Mesothelial cell of epicardium (in vitro differentiated cells): ENCODE measurements at regions not wholly inside any gene's neighbourhood (a gene's known extent, or its start where the extent isn't known, plus 50 kb on each side); places are given as distances from the start of the nearest gene placed in this dataset.

Source experiments
- DNase-seq, 2 experiments: peaks; one replicate each; pipeline ENCODE4 v3.0.0; 2021; ENCODE audit warnings: low spot score in 2 of 2; ENCODE audit not compliant: unreplicated experiment in 2 of 2
- H3K27ac Mint-ChIP-seq: 2 replicates; pipeline ENCODE4 v1.8.0; 2021; ENCODE audit warnings: mixed read lengths
- H3K27me3 Mint-ChIP-seq: 2 replicates; pipeline ENCODE4 v1.8.0; 2021; ENCODE audit warnings: low read depth, mixed read lengths
- H3K36me3 Mint-ChIP-seq: 2 replicates; pipeline ENCODE4 v1.8.0; 2021; ENCODE audit warnings: mixed read lengths
- H3K4me1 Mint-ChIP-seq: 2 replicates; pipeline ENCODE4 v1.8.0; 2021; ENCODE audit warnings: mixed read lengths
- H3K4me3 Mint-ChIP-seq: 2 replicates; pipeline ENCODE4 v1.8.0; 2021; ENCODE audit warnings: mild to moderate bottlenecking, moderate library complexity, mixed read lengths
- H3K9me3 Mint-ChIP-seq: 2 replicates; pipeline ENCODE4 v1.8.0; 2021; ENCODE audit warnings: mixed read lengths
- CTCF ChIP-seq: fragments of 200-600 bp; sonication (generic); IDR thresholded peaks from one replicate; pipeline ENCODE4 v1.5.0; 2021; ENCODE audit warnings: antibody characterized with exemption; ENCODE audit not compliant: unreplicated experiment

- DNase-seq = no peak
- H3K27ac Mint-ChIP-seq = no peak overlapping the region
Measured at GRCh38 chr1:73411479-73411878, 786.5 kb downstream of the LRRIQ3 start.

GRCh38 chr1:73401666-73402065 is 796.3 kb downstream of the LRRIQ3 start:
- DNase-seq = no peak
- TF ChIP-seq CTCF = no peak
- Mint-ChIP-seq H3K4me1 (no peaks in the 10 kb centered on the region), H3K27ac (no peak overlapping the region), H3K4me3 (no peak overlapping the region), H3K36me3 (no peaks in the 10 kb centered on the region), H3K27me3 (no peaks in the 10 kb centered on the region), H3K9me3 (no peaks in the 10 kb centered on the region)

More at GRCh38 chr1:73411479-73411878, 786.5 kb downstream of the LRRIQ3 start:
- H3K4me1 Mint-ChIP-seq = no peaks in the 10 kb centered on the region
- no peak overlapping the region for H3K4me3 Mint-ChIP-seq
- peaks cover 7% of the 10 kb centered on the region for H3K9me3 Mint-ChIP-seq
- no peaks in the 10 kb centered on the region for H3K27me3 Mint-ChIP-seq
- no peak for TF ChIP-seq CTCF
- H3K36me3 Mint-ChIP-seq = no peaks in the 10 kb centered on the region

DNA sequence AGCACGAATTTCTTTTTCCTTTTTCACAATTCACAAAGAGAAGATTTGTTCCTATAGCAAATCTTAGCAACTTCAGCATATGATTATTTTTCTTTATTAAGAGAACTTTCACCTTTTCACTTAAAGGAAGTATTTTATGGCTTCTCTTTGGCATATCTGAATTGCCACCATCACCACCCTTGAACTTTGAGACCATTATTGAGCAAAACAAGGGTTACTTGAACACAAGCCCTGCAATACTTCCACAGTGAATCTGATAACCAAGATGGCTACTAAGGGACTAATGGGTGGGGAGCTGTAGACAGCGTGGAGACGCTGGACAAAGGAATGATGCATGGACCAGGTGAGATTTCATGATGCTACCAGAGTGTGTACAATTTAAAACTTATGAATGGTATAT is 815.0 kb downstream of the LRRIQ3 start:
- H3K27ac Mint-ChIP-seq = no peak overlapping the region
- no peaks in the 10 kb centered on the region for H3K27me3 Mint-ChIP-seq
- no peaks in the 10 kb centered on the region for H3K9me3 Mint-ChIP-seq
- no peaks in the 10 kb centered on the region for H3K36me3 Mint-ChIP-seq
- H3K4me3 Mint-ChIP-seq = no peak overlapping the region
- no peak for DNase-seq
- no peak for TF ChIP-seq CTCF
- no peaks in the 10 kb centered on the region for H3K4me1 Mint-ChIP-seq

GRCh38 chr1:73366734-73367413 is 831.1 kb downstream of the LRRIQ3 start:
- peaks cover 4% of the 10 kb centered on the region for H3K9me3 Mint-ChIP-seq
- no peak overlapping the region for H3K4me3 Mint-ChIP-seq
- H3K4me1 Mint-ChIP-seq = peaks cover 8% of the 10 kb centered on the region
- H3K27ac Mint-ChIP-seq = no peak overlapping the region
- TF ChIP-seq CTCF = no peak
- peaks cover 4% of the 10 kb centered on the region for H3K27me3 Mint-ChIP-seq
- no peak for DNase-seq
- no peaks in the 10 kb centered on the region for H3K36me3 Mint-ChIP-seq

- H3K4me3 Mint-ChIP-seq = no peak overlapping the region
- peak in 1 of 2 experiments; percentile 65 for DNase-seq
- peaks cover 13% of the 10 kb centered on the region for H3K4me1 Mint-ChIP-seq
- H3K36me3 Mint-ChIP-seq = no peaks in the 10 kb centered on the region
- peaks cover 16% of the 10 kb centered on the region for H3K9me3 Mint-ChIP-seq
- TF ChIP-seq CTCF = no peak
- no peaks in the 10 kb centered on the region for H3K27me3 Mint-ChIP-seq
- H3K27ac Mint-ChIP-seq = peak overlapping the region; percentile 66
Measured at GRCh38 chr1:73359001-73359400, 839.0 kb downstream of the LRRIQ3 start.
